Liver (tissue), 3 donors: ENCODE measurements at regions not wholly inside any gene's neighbourhood (a gene's known extent, or its start where the extent isn't known, plus 50 kb on each side); places are given as distances from the start of the nearest gene placed in this dataset.

ENCODE experiments used
- GABPA ChIP-seq, 2 donors: IDR thresholded peaks in 1 of 2; conservative IDR thresholded peaks in 1 of 2; 2 replicates each; pipeline ENCODE4 v1.6.1; 2016; ENCODE audit warnings: antibody characterized with exemption in 2 of 2, mild to moderate bottlenecking in 1 of 2, moderate library complexity in 1 of 2
- HNF4G ChIP-seq: IDR thresholded peaks from 2 replicates; pipeline ENCODE4 v1.6.1; 2016; ENCODE audit warnings: antibody characterized with exemption
- RAD21 ChIP-seq, 2 donors: IDR thresholded peaks; 2 replicates each; pipeline ENCODE4 v1.6.1; 2016; ENCODE audit warnings: antibody characterized with exemption in 2 of 2, mild to moderate bottlenecking in 2 of 2
- SP1 ChIP-seq: IDR thresholded peaks from 2 replicates; pipeline ENCODE4 v1.6.1; 2018; ENCODE audit warnings: antibody characterized with exemption, mild to moderate bottlenecking
- TAF1 ChIP-seq: conservative IDR thresholded peaks from 2 replicates; pipeline ENCODE4 v1.6.1; 2016; ENCODE audit warnings: antibody characterized with exemption, mild to moderate bottlenecking
- YY1 ChIP-seq: IDR thresholded peaks from 2 replicates; pipeline ENCODE4 v1.6.1; 2016; ENCODE audit warnings: antibody characterized with exemption, mild to moderate bottlenecking
- TF ChIP-seq, protein P1 (sequence below): fragments of 150-350 bp; IDR thresholded peaks from 2 replicates; pipeline ENCODE4 v1.5.1; 2017; ENCODE audit warnings: improper control_type of control experiment, low read depth, low read length; ENCODE audit not compliant: missing input control
- TF ChIP-seq, protein P2 (sequence below): IDR thresholded peaks from 2 replicates; pipeline ENCODE4 v1.6.1; 2016; ENCODE audit warnings: antibody characterized with exemption
- TF ChIP-seq, protein P3 (sequence below): IDR thresholded peaks from 2 replicates; pipeline ENCODE4 v1.6.1; 2016; ENCODE audit warnings: antibody characterized with exemption, mild to moderate bottlenecking
- TF ChIP-seq, protein P4 (sequence below): IDR thresholded peaks from 2 replicates; pipeline ENCODE4 v1.6.1; 2016; ENCODE audit warnings: antibody characterized with exemption
- donor health status: healthy.
- donor health status: healthy.

DNA sequence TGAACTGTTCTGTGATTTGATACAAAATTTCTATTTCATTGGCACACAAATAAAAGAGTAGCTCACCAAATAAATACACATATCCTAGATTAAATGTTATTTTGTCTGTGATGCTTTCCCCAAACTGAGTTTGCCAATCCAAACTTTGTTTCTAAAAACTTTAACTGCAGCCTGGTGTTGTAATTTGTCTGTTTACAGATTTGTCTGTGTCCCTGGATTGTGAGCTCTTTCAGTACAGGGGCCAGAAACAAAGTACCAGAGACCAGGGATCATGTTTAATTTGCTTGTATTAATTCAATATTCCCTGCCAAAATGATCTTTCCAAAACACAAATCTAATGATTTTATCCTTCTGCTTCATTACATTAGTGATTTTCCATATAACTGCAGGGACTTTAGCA, 1044.6 kb upstream of the GJE1 start:
- TF ChIP-seq, protein P1, sequence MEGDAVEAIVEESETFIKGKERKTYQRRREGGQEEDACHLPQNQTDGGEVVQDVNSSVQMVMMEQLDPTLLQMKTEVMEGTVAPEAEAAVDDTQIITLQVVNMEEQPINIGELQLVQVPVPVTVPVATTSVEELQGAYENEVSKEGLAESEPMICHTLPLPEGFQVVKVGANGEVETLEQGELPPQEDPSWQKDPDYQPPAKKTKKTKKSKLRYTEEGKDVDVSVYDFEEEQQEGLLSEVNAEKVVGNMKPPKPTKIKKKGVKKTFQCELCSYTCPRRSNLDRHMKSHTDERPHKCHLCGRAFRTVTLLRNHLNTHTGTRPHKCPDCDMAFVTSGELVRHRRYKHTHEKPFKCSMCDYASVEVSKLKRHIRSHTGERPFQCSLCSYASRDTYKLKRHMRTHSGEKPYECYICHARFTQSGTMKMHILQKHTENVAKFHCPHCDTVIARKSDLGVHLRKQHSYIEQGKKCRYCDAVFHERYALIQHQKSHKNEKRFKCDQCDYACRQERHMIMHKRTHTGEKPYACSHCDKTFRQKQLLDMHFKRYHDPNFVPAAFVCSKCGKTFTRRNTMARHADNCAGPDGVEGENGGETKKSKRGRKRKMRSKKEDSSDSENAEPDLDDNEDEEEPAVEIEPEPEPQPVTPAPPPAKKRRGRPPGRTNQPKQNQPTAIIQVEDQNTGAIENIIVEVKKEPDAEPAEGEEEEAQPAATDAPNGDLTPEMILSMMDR: no peak
- peak; percentile 64 to 70 for TF ChIP-seq RAD21 (IDR thresholded peaks at IDR 0.05)
- TF ChIP-seq, protein P2, sequence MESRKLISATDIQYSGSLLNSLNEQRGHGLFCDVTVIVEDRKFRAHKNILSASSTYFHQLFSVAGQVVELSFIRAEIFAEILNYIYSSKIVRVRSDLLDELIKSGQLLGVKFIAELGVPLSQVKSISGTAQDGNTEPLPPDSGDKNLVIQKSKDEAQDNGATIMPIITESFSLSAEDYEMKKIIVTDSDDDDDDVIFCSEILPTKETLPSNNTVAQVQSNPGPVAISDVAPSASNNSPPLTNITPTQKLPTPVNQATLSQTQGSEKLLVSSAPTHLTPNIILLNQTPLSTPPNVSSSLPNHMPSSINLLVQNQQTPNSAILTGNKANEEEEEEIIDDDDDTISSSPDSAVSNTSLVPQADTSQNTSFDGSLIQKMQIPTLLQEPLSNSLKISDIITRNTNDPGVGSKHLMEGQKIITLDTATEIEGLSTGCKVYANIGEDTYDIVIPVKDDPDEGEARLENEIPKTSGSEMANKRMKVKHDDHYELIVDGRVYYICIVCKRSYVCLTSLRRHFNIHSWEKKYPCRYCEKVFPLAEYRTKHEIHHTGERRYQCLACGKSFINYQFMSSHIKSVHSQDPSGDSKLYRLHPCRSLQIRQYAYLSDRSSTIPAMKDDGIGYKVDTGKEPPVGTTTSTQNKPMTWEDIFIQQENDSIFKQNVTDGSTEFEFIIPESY: peak; percentile 68
- TF ChIP-seq, protein P3, sequence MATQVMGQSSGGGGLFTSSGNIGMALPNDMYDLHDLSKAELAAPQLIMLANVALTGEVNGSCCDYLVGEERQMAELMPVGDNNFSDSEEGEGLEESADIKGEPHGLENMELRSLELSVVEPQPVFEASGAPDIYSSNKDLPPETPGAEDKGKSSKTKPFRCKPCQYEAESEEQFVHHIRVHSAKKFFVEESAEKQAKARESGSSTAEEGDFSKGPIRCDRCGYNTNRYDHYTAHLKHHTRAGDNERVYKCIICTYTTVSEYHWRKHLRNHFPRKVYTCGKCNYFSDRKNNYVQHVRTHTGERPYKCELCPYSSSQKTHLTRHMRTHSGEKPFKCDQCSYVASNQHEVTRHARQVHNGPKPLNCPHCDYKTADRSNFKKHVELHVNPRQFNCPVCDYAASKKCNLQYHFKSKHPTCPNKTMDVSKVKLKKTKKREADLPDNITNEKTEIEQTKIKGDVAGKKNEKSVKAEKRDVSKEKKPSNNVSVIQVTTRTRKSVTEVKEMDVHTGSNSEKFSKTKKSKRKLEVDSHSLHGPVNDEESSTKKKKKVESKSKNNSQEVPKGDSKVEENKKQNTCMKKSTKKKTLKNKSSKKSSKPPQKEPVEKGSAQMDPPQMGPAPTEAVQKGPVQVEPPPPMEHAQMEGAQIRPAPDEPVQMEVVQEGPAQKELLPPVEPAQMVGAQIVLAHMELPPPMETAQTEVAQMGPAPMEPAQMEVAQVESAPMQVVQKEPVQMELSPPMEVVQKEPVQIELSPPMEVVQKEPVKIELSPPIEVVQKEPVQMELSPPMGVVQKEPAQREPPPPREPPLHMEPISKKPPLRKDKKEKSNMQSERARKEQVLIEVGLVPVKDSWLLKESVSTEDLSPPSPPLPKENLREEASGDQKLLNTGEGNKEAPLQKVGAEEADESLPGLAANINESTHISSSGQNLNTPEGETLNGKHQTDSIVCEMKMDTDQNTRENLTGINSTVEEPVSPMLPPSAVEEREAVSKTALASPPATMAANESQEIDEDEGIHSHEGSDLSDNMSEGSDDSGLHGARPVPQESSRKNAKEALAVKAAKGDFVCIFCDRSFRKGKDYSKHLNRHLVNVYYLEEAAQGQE: peak; percentile 58
- TF ChIP-seq YY1: peak; percentile 42
- peak; percentile 13 for TF ChIP-seq HNF4G
- TF ChIP-seq TAF1: no peak
- TF ChIP-seq SP1: peak; percentile 65
- peak in 1 of 2 donors; percentile 11 for TF ChIP-seq GABPA (IDR thresholded peaks at IDR 0.05 in 1 of 2, conservative IDR thresholded peaks at IDR 0.05 in 1 of 2)
- TF ChIP-seq, protein P4, sequence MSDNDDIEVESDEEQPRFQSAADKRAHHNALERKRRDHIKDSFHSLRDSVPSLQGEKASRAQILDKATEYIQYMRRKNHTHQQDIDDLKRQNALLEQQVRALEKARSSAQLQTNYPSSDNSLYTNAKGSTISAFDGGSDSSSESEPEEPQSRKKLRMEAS: peak; percentile 35
